Panc1 (cell line): ENCODE measurements at regions not wholly inside any gene's neighbourhood (a gene's known extent, or its start where the extent isn't known, plus 50 kb on each side); places are given as distances from the start of the nearest gene placed in this dataset.

Experiments used
- ATAC-seq: fragments of 200-7000 bp; cut with Tn5 transposase; 2 replicates; pipeline ENCODE4 v1.9.1; 2020; ENCODE audit warnings: mild to moderate bottlenecking, moderate library complexity
- BruUV-seq: library from RNA; stranded (reverse); fragments of 400-500 nt; replicated peaks from 2 replicates; lab custom pipeline; 2021; lab: Mats Ljungman, UMichigan
- CTCF ChIA-PET: fragments of 300-600 bp; sonication (Branson Sonifier 250); formaldehyde crosslinking; loops from one replicate; lab custom pipeline; 2022; ENCODE audit warnings: antibody characterized with exemption; lab: Charles Lee
- POLR2A ChIA-PET: fragments of 300-600 bp; sonication (Branson Sonifier 250); formaldehyde crosslinking; loops from one replicate; lab custom pipeline; 2022; ENCODE audit warnings: antibody characterized with exemption; lab: Charles Lee
- DNase-seq: peaks from one replicate; pipeline ENCODE4 v3.0.0-alpha.2; 2010; ENCODE audit warnings: low read depth, low spot score
- H3K27ac ChIP-seq: 2 replicates; pipeline ENCODE4 v1.5.1; 2011; ENCODE audit warnings: mild to moderate bottlenecking, low read length, inconsistent platforms
- H3K27me3 ChIP-seq: fragments of 200-500 bp; sonication (Bioruptor generic); 2 replicates; pipeline ENCODE4 v1.6.0; 2014; ENCODE audit warnings: low read length, inconsistent platforms; ENCODE audit not compliant: control insufficient read depth, insufficient read depth
- H3K36me3 ChIP-seq: fragments of 200-500 bp; sonication (Bioruptor generic); 2 replicates; pipeline ENCODE4 v1.5.1; 2014; ENCODE audit warnings: inconsistent platforms, mild to moderate bottlenecking, low read length, moderate library complexity; ENCODE audit not compliant: control insufficient read depth, insufficient read depth
- H3K4me1 ChIP-seq: 2 replicates; pipeline ENCODE4 v1.5.1; 2011; ENCODE audit warnings: inconsistent platforms, mild to moderate bottlenecking, low read length, moderate library complexity; ENCODE audit not compliant: control insufficient read depth, insufficient read depth
- H3K4me3 ChIP-seq, 2 experiments: 2 replicates each; pipeline ENCODE4 v1.5.1; 2011 to 2012; ENCODE audit warnings: low read depth in 2 of 2, low read length in 2 of 2, mild to moderate bottlenecking in 2 of 2, inconsistent platforms in 1 of 2, moderate library complexity in 1 of 2
- H3K9me3 ChIP-seq: fragments of 200-500 bp; sonication (Bioruptor generic); 2 replicates; pipeline ENCODE4 v1.5.1; 2014; ENCODE audit warnings: low read depth, mild to moderate bottlenecking, inconsistent platforms, low read length, moderate library complexity; ENCODE audit not compliant: control insufficient read depth, insufficient read depth
- CTCF ChIP-seq: fragments of 450-650 bp; IDR thresholded peaks from 2 replicates; pipeline ENCODE4 v1.5.1; 2017; ENCODE audit warnings: mild to moderate bottlenecking
- POLR2AphosphoS5 ChIP-seq: IDR thresholded peaks from 2 replicates; pipeline ENCODE4 v1.6.1; 2012; ENCODE audit warnings: mild to moderate bottlenecking, low read depth, low read length, moderate library complexity
- REST ChIP-seq, 2 experiments: IDR thresholded peaks; 2 replicates each; pipeline ENCODE4 v1.6.1; 2011 to 2012; ENCODE audit warnings: low read depth in 2 of 2, control low read depth in 1 of 2, low read length in 1 of 2, mild to moderate bottlenecking in 1 of 2, moderate library complexity in 1 of 2; ENCODE audit not compliant: insufficient read depth in 1 of 2
- SIN3A ChIP-seq: IDR thresholded peaks from 2 replicates; pipeline ENCODE4 v1.6.1; 2012; ENCODE audit warnings: low read depth, mild to moderate bottlenecking, low read length, moderate library complexity, borderline replicate concordance; ENCODE audit not compliant: insufficient read depth
- TCF7L2 ChIP-seq: IDR thresholded peaks from 2 replicates; pipeline ENCODE4 v1.6.1; 2011; ENCODE audit warnings: mild to moderate bottlenecking, low read depth, low read length, inconsistent platforms
- in situ Hi-C: cut with HindIII; loops from 2 replicates; pipeline ENCODE4 v1.10.0; 2016; ENCODE audit warnings: low sequenced_read_pairs, low pct_unique_long_range_greater_than_20kb
- intact Hi-C: fragments of 100-400 bp; cut with micrococcal nuclease; formaldehyde crosslinking; loops from one replicate; pipeline ENCODE4 v1.10.0; 2022; ENCODE audit not compliant: unreplicated experiment

GRCh38 chr5:24714746-24715145 lies 70.0 kb upstream of the CDH10 start:
- no peaks in the 10 kb centered on the region for H3K27me3 ChIP-seq
- ChIA-PET POLR2A (no interaction called here), CTCF (no interaction called here)
- no TSS peak for BruUV-seq
- H3K4me1 ChIP-seq = no peaks in the 10 kb centered on the region
- H3K27ac ChIP-seq = no peak overlapping the region
- DNase-seq = no peak
- H3K4me3 ChIP-seq = no peak overlapping the region
- no peaks in the 10 kb centered on the region for H3K36me3 ChIP-seq
- in situ Hi-C loops (no loop called here), intact Hi-C loops (no loop called here)
- no peak; the same call in 1 of the 2 replicates for ATAC-seq
- H3K9me3 ChIP-seq = no peaks in the 10 kb centered on the region
- TF ChIP-seq CTCF (no peak), POLR2AphosphoS5 (no peak), TCF7L2 (no peak), REST (IDR thresholded peaks at IDR 0.05; ENCODE audit: insufficient read depth in 1 of 2, low read depth in 2 of 2, low read length in 1 of 2) (no peak), SIN3A (no peak)

GRCh38 chr5:24712947-24713346 lies 68.2 kb upstream of the CDH10 start:
- DNase-seq (no peak), ATAC-seq (no peak)
- in situ Hi-C loops = no loop called here
- Histone ChIP-seq H3K36me3 (no peaks in the 10 kb centered on the region), H3K4me1 (no peaks in the 10 kb centered on the region), H3K9me3 (no peaks in the 10 kb centered on the region), H3K27ac (no peak overlapping the region), H3K27me3 (no peaks in the 10 kb centered on the region), H3K4me3 (no peak overlapping the region)
- ChIA-PET CTCF (no interaction called here), POLR2A (no interaction called here)
- intact Hi-C loops = no loop called here
- no peak for TF ChIP-seq SIN3A
- no peak for TF ChIP-seq TCF7L2
- TF ChIP-seq REST (IDR thresholded peaks at IDR 0.05; ENCODE audit: insufficient read depth in 1 of 2, low read depth in 2 of 2, low read length in 1 of 2) = no peak
- no peak for TF ChIP-seq POLR2AphosphoS5
- no peak for TF ChIP-seq CTCF
- BruUV-seq = no TSS peak
